ENCODE measurements at regions not wholly inside any gene's neighbourhood (a gene's known extent, or its start where the extent isn't known, plus 50 kb on each side); places are given as distances from the start of the nearest gene placed in this dataset.

DNA sequence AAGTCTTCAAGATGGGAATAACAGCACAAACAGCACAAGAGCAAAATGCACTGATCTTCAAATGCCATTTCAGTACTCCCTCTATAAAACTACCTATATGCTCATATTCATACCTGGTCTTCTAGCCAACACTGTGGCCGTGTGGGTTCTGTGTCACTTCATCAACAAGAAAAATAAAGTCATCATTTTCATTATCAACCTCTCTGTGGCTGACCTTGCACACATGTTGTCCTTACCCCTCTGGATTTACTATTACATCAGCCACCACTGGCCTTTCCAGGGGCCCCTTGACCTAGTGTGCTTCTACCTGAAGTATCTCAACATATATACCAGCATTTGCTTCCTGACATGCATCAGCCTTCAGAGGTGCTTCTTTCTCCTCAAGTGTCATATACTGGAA lies 59.6 kb upstream of the GPR174 start:
- no peak overlapping the region for H3K4me2 ChIP-seq (ENCODE audit: control insufficient read depth, extremely low read depth, insufficient read depth, low read depth, low read length)
- DNase-seq (ENCODE audit: low read depth, low spot score), result no peak
- no peaks in the 10 kb centered on the region for H3K4me1 ChIP-seq (ENCODE audit: control insufficient read depth, extremely low read depth, insufficient read depth, low read length)
- dilution Hi-C loops (cut with MboI; ENCODE audit: extremely low pct_ligation_motif_present, low sequenced_read_pairs), result no loop called here
- H2AFZ ChIP-seq (ENCODE audit: control insufficient read depth, low read length), result no peak overlapping the region
- H3K9me1 ChIP-seq (ENCODE audit: control insufficient read depth, extremely low read depth, insufficient read depth, low read length), result no peaks in the 10 kb centered on the region
- no peak overlapping the region for H3K4me3 ChIP-seq (ENCODE audit: control insufficient read depth in 2 of 3, extremely low read depth in 1 of 3, insufficient read depth in 2 of 3, low read depth in 1 of 3, low read length in 3 of 3)
- H3K9ac ChIP-seq (ENCODE audit: control insufficient read depth, extremely low read depth, insufficient read depth, low read length), result no peak overlapping the region
- H3K79me2 ChIP-seq (ENCODE audit: control insufficient read depth, insufficient read depth, low read length), result no peaks in the 10 kb centered on the region
- no peak for FAIRE-seq
- H3K9me3 ChIP-seq (ENCODE audit: control insufficient read depth, low read depth, low read length), result no peaks in the 10 kb centered on the region
- TF ChIP-seq, protein P1, sequence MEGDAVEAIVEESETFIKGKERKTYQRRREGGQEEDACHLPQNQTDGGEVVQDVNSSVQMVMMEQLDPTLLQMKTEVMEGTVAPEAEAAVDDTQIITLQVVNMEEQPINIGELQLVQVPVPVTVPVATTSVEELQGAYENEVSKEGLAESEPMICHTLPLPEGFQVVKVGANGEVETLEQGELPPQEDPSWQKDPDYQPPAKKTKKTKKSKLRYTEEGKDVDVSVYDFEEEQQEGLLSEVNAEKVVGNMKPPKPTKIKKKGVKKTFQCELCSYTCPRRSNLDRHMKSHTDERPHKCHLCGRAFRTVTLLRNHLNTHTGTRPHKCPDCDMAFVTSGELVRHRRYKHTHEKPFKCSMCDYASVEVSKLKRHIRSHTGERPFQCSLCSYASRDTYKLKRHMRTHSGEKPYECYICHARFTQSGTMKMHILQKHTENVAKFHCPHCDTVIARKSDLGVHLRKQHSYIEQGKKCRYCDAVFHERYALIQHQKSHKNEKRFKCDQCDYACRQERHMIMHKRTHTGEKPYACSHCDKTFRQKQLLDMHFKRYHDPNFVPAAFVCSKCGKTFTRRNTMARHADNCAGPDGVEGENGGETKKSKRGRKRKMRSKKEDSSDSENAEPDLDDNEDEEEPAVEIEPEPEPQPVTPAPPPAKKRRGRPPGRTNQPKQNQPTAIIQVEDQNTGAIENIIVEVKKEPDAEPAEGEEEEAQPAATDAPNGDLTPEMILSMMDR (optimal IDR thresholded peaks at IDR 0.05 in 1 of 3, IDR thresholded peaks at IDR 0.05 in 1 of 3, conservative IDR thresholded peaks at IDR 0.05 in 1 of 3; ENCODE audit: extremely low read depth in 1 of 3, insufficient read depth in 2 of 3, low read length in 3 of 3), result no peak
- no peaks in the 10 kb centered on the region for H4K20me1 ChIP-seq (ENCODE audit: control insufficient read depth, extremely low read depth, insufficient read depth, low read length)
- H3K27ac ChIP-seq (ENCODE audit: control insufficient read depth, insufficient read depth, low read length), result no peak overlapping the region
- H3K27me3 ChIP-seq (ENCODE audit: control insufficient read depth, extremely low read depth, insufficient read depth, low read length), result no peaks in the 10 kb centered on the region
- H3K36me3 ChIP-seq (ENCODE audit: control insufficient read depth in 2 of 2, extremely low read depth in 1 of 2, insufficient read depth in 2 of 2, low read length in 2 of 2), result no peaks in the 10 kb centered on the region

DNA sequence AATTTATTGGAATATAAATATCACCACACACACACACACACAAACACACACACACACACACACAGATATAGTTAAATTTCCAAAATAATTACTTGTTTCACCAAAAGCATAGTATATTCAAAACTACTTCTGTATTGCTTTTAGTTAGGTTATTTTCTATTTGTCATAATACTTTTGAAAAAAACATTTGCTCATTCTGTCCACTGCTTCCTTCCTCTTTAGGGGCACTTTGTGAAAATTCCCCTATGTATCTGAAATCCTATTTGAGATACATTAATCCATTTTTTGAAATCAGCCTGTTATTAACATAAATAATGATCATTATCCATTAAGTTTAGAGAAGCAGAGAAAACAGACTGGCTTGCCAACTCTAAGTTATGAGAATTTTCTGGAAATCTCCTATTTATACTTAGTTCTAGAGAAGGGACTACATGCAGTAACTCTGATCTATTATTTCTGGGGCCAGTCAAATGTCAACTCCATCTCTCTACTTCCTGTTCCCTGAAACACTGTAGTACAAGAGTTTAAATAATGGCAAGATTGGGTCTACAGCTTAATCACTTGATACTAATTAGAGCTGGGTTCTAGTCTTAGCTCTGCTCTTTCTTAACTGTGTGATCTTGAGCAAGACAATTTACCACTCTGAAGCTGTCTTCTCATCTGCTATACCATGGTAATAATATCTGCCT lies 54.4 kb upstream of the GPR174 start:
- Histone ChIP-seq H3K9me3 (ENCODE audit: control insufficient read depth, low read depth, low read length) (no peaks in the 10 kb centered on the region), H3K79me2 (ENCODE audit: control insufficient read depth, insufficient read depth, low read length) (no peaks in the 10 kb centered on the region), H3K4me1 (ENCODE audit: control insufficient read depth, extremely low read depth, insufficient read depth, low read length) (no peaks in the 10 kb centered on the region), H3K27ac (ENCODE audit: control insufficient read depth, insufficient read depth, low read length) (no peak overlapping the region), H3K27me3 (ENCODE audit: control insufficient read depth, extremely low read depth, insufficient read depth, low read length) (no peaks in the 10 kb centered on the region), H3K4me3 (ENCODE audit: control insufficient read depth in 2 of 3, extremely low read depth in 1 of 3, insufficient read depth in 2 of 3, low read depth in 1 of 3, low read length in 3 of 3) (no peak overlapping the region), H3K4me2 (ENCODE audit: control insufficient read depth, extremely low read depth, insufficient read depth, low read depth, low read length) (no peak overlapping the region), H2AFZ (ENCODE audit: control insufficient read depth, low read length) (no peak overlapping the region), H3K9me1 (ENCODE audit: control insufficient read depth, extremely low read depth, insufficient read depth, low read length) (no peaks in the 10 kb centered on the region), H3K9ac (ENCODE audit: control insufficient read depth, extremely low read depth, insufficient read depth, low read length) (no peak overlapping the region), H4K20me1 (ENCODE audit: control insufficient read depth, extremely low read depth, insufficient read depth, low read length) (no peaks in the 10 kb centered on the region), H3K36me3 (ENCODE audit: control insufficient read depth in 2 of 2, extremely low read depth in 1 of 2, insufficient read depth in 2 of 2, low read length in 2 of 2) (no peaks in the 10 kb centered on the region)
- DNase-seq (ENCODE audit: low read depth, low spot score) (no peak), FAIRE-seq (no peak)
- no peak for TF ChIP-seq EZH2 (IDR thresholded peaks at IDR 0.05; ENCODE audit: low read length)
- TF ChIP-seq, protein P1 (optimal IDR thresholded peaks at IDR 0.05 in 1 of 3, IDR thresholded peaks at IDR 0.05 in 1 of 3, conservative IDR thresholded peaks at IDR 0.05 in 1 of 3; ENCODE audit: extremely low read depth in 1 of 3, insufficient read depth in 2 of 3, low read length in 3 of 3), result no peak
- dilution Hi-C loops (cut with MboI; ENCODE audit: extremely low pct_ligation_motif_present, low sequenced_read_pairs), result no loop called here
